H9 (cell line): ENCODE measurements at regions not wholly inside any gene's neighbourhood (a gene's known extent, or its start where the extent isn't known, plus 50 kb on each side); places are given as distances from the start of the nearest gene placed in this dataset.

ENCODE experiments used
- DNase-seq: peaks from one replicate; pipeline ENCODE4 v3.0.0-alpha.2; 2017
- H2AFZ ChIP-seq: one replicate; pipeline ENCODE4 v1.6.1; 2013; ENCODE audit warnings: mild to moderate bottlenecking, low read length, control low read depth, moderate library complexity
- H2AK5ac ChIP-seq: 2 replicates; pipeline ENCODE4 v1.6.1; 2013; ENCODE audit warnings: low read length, control low read depth, mixed read lengths; ENCODE audit not compliant: insufficient read length
- H2BK120ac ChIP-seq: one replicate; pipeline ENCODE4 v1.6.1; 2013; ENCODE audit warnings: low read depth, mild to moderate bottlenecking, low read length, control low read depth, inconsistent platforms; ENCODE audit not compliant: poor library complexity, severe bottlenecking
- H2BK12ac ChIP-seq: 2 replicates; pipeline ENCODE4 v1.6.1; 2013; ENCODE audit warnings: low read length, control low read depth, mixed read lengths, low read depth; ENCODE audit not compliant: insufficient read length
- H2BK15ac ChIP-seq: 2 replicates; pipeline ENCODE4 v1.6.1; 2013; ENCODE audit warnings: low read depth, low read length, control low read depth
- H2BK20ac ChIP-seq: one replicate; pipeline ENCODE4 v1.6.1; 2013; ENCODE audit warnings: low read depth, mild to moderate bottlenecking, low read length, control low read depth, inconsistent platforms; ENCODE audit not compliant: poor library complexity, severe bottlenecking
- H2BK5ac ChIP-seq: 2 replicates; pipeline ENCODE4 v1.6.1; 2013; ENCODE audit warnings: low read length, control low read depth, mixed read lengths; ENCODE audit not compliant: insufficient read length
- H3K14ac ChIP-seq: 2 replicates; pipeline ENCODE4 v1.6.1; 2013; ENCODE audit warnings: low read length, control low read depth; ENCODE audit not compliant: insufficient read depth
- H3K18ac ChIP-seq: 2 replicates; pipeline ENCODE4 v1.6.1; 2013; ENCODE audit warnings: low read depth, mild to moderate bottlenecking, mixed read lengths, low read length, control low read depth; ENCODE audit not compliant: insufficient read length
- H3K23ac ChIP-seq: 2 replicates; pipeline ENCODE4 v1.6.1; 2013; ENCODE audit warnings: low read length, control low read depth, mixed read lengths, low read depth; ENCODE audit not compliant: insufficient read length
- H3K23me2 ChIP-seq: 2 replicates; pipeline ENCODE4 v1.6.1; 2013; ENCODE audit warnings: low read depth, mild to moderate bottlenecking, mixed read lengths, low read length, control low read depth; ENCODE audit not compliant: insufficient read length, poor library complexity, severe bottlenecking
- H3K27ac ChIP-seq: 2 replicates; pipeline ENCODE4 v1.5.1; 2013; ENCODE audit warnings: low read length, control low read depth, mixed read lengths, low read depth; ENCODE audit not compliant: insufficient read length
- H3K27me3 ChIP-seq: 2 replicates; pipeline ENCODE4 v1.6.1; 2013; ENCODE audit warnings: low read length, control low read depth, inconsistent platforms; ENCODE audit not compliant: insufficient read depth
- H3K4ac ChIP-seq: 2 replicates; pipeline ENCODE4 v1.6.1; 2013; ENCODE audit warnings: low read depth, mild to moderate bottlenecking, control low read depth, inconsistent platforms, low read length, moderate library complexity
- H3K4me1 ChIP-seq: 2 replicates; pipeline ENCODE4 v1.6.1; 2013; ENCODE audit warnings: low read length, control low read depth, inconsistent platforms; ENCODE audit not compliant: insufficient read depth
- H3K4me2 ChIP-seq: 2 replicates; pipeline ENCODE4 v1.6.1; 2013; ENCODE audit warnings: low read length, control low read depth, mixed read lengths; ENCODE audit not compliant: insufficient read length, insufficient read depth
- H3K56ac ChIP-seq: 2 replicates; pipeline ENCODE4 v1.6.1; 2013; ENCODE audit warnings: low read depth, mild to moderate bottlenecking, mixed read lengths, low read length, control low read depth; ENCODE audit not compliant: insufficient read length
- H3K79me1 ChIP-seq: 2 replicates; pipeline ENCODE4 v1.6.1; 2013; ENCODE audit warnings: low read depth, mild to moderate bottlenecking, moderate library complexity, low read length, control low read depth, inconsistent platforms; ENCODE audit not compliant: insufficient read depth, poor library complexity, severe bottlenecking
- H3K79me2 ChIP-seq: 2 replicates; pipeline ENCODE4 v1.6.1; 2013; ENCODE audit warnings: low read length, control low read depth, inconsistent platforms; ENCODE audit not compliant: insufficient read depth
- H3K9ac ChIP-seq: 2 replicates; pipeline ENCODE4 v1.6.1; 2013; ENCODE audit warnings: low read length, control low read depth, mixed read lengths; ENCODE audit not compliant: insufficient read length; ENCODE audit errors: extremely low read depth
- H3K9me3 ChIP-seq: one replicate; pipeline ENCODE4 v1.6.1; 2013; ENCODE audit warnings: low read depth, low read length, inconsistent platforms; ENCODE audit not compliant: control insufficient read depth
- H3T11ph ChIP-seq: one replicate; pipeline ENCODE4 v1.6.1; 2013; ENCODE audit warnings: mild to moderate bottlenecking, low read length, control low read depth, inconsistent platforms
- H4K20me1 ChIP-seq: one replicate; pipeline ENCODE4 v1.6.1; 2013; ENCODE audit not compliant: control insufficient read depth, insufficient read length, insufficient read depth
- H4K5ac ChIP-seq: 2 replicates; pipeline ENCODE4 v1.6.1; 2013; ENCODE audit warnings: low read depth, mild to moderate bottlenecking, mixed read lengths, low read length, control low read depth; ENCODE audit not compliant: insufficient read length
- H4K8ac ChIP-seq: replicated peaks from 2 replicates; pipeline ENCODE4 v1.6.1; 2013; ENCODE audit warnings: low read length, control low read depth, mixed read lengths, low read depth; ENCODE audit not compliant: insufficient read length
- H4K91ac ChIP-seq: 2 replicates; pipeline ENCODE4 v1.6.1; 2013; ENCODE audit warnings: low read depth, mild to moderate bottlenecking, moderate library complexity, mixed read lengths, low read length, control low read depth; ENCODE audit not compliant: insufficient read length
- H3K27ac Mint-ChIP-seq, 3 experiments: 2 replicates in 2 of 3; 3 replicates in 1 of 3; pipeline ENCODE4 v1.8.0; 2020 to 2021; ENCODE audit warnings: mixed read lengths in 3 of 3, mild to moderate bottlenecking in 1 of 3, moderate library complexity in 1 of 3
- H3K27me3 Mint-ChIP-seq: 2 replicates; pipeline ENCODE4 v1.8.0; 2021; ENCODE audit warnings: low read depth, mild to moderate bottlenecking, moderate library complexity, mixed read lengths
- H3K36me3 Mint-ChIP-seq, 3 experiments: 2 replicates in 2 of 3; 3 replicates in 1 of 3; pipeline ENCODE4 v1.8.0; 2020 to 2021; ENCODE audit warnings: low read depth in 3 of 3, mixed read lengths in 3 of 3; ENCODE audit not compliant: insufficient read depth in 1 of 3
- H3K4me1 Mint-ChIP-seq, 2 experiments: 2 replicates each; pipeline ENCODE4 v1.8.0; 2020; ENCODE audit warnings: mixed read lengths in 2 of 2
- H3K4me3 Mint-ChIP-seq, 2 experiments: 2 replicates in 1 of 2; 3 replicates in 1 of 2; pipeline ENCODE4 v1.8.0; 2020 to 2021; ENCODE audit warnings: mild to moderate bottlenecking in 2 of 2, mixed read lengths in 2 of 2, moderate library complexity in 1 of 2
- H3K9me3 Mint-ChIP-seq, 2 experiments: 2 replicates in 1 of 2; 3 replicates in 1 of 2; pipeline ENCODE4 v1.8.0; 2020; ENCODE audit warnings: mild to moderate bottlenecking in 2 of 2, mixed read lengths in 2 of 2, moderate library complexity in 1 of 2
- WGBS: extraction: QIAGEN DNeasy Blood & Tissue Kit; methylation state at CpG from one replicate; pipeline ENCODE4 v1.1.7; 2013; ENCODE audit warnings: missing lambda C conversion rate, low lambda C conversion rate, mixed read lengths; ENCODE audit not compliant: insufficient read length; ENCODE audit errors: extremely low coverage; 5-methylcytosine and 5-hydroxymethylcytosine counted together
- TF ChIP-seq, protein P1 (sequence below): fragments of 200-600 bp; sonication (generic); conservative IDR thresholded peaks from 3 replicates; pipeline ENCODE4 v1.8.0; 2021; ENCODE audit warnings: antibody characterized with exemption, mild to moderate bottlenecking

GRCh38 chr9:91502913-91503672, 79.5 kb upstream of the NFIL3 start:
- Histone ChIP-seq H4K91ac (no peak overlapping the region), H3K14ac (no peak overlapping the region), H3K56ac (no peak overlapping the region), H2BK15ac (no peak overlapping the region), H2BK5ac (no peak overlapping the region), H4K8ac (no peak overlapping the region), H3K4me1 (no peaks in the 10 kb centered on the region), H4K20me1 (no peaks in the 10 kb centered on the region), H3K4ac (no peak overlapping the region), H3K18ac (no peak overlapping the region), H3K27ac (no peak overlapping the region), H3K23me2 (no peaks in the 10 kb centered on the region), H2AK5ac (no peak overlapping the region), H3K9ac (no peak overlapping the region), H3T11ph (no peak overlapping the region), H2BK20ac (no peak overlapping the region), H4K5ac (no peak overlapping the region), H2BK120ac (no peak overlapping the region), H2AFZ (no peak overlapping the region), H3K79me1 (no peaks in the 10 kb centered on the region), H3K27me3 (no peaks in the 10 kb centered on the region), H2BK12ac (no peak overlapping the region), H3K23ac (no peak overlapping the region), H3K9me3 (no peaks in the 10 kb centered on the region), H3K79me2 (no peaks in the 10 kb centered on the region), H3K4me2 (no peak overlapping the region)
- Mint-ChIP-seq H3K36me3 (no peaks in the 10 kb centered on the region), H3K4me3 (no peak overlapping the region), H3K27ac (no peak overlapping the region), H3K4me1 (peaks cover 3 to 4% of the 10 kb centered on the region in 2 experiments; a peak in 3 of 4 replicates), H3K27me3 (no peaks in the 10 kb centered on the region), H3K9me3 (no peaks in the 10 kb centered on the region; a peak in 1 of 5 replicates)
- no CpG with 5 or more reads among the region's 12 CpGs for WGBS
- TF ChIP-seq, protein P1, sequence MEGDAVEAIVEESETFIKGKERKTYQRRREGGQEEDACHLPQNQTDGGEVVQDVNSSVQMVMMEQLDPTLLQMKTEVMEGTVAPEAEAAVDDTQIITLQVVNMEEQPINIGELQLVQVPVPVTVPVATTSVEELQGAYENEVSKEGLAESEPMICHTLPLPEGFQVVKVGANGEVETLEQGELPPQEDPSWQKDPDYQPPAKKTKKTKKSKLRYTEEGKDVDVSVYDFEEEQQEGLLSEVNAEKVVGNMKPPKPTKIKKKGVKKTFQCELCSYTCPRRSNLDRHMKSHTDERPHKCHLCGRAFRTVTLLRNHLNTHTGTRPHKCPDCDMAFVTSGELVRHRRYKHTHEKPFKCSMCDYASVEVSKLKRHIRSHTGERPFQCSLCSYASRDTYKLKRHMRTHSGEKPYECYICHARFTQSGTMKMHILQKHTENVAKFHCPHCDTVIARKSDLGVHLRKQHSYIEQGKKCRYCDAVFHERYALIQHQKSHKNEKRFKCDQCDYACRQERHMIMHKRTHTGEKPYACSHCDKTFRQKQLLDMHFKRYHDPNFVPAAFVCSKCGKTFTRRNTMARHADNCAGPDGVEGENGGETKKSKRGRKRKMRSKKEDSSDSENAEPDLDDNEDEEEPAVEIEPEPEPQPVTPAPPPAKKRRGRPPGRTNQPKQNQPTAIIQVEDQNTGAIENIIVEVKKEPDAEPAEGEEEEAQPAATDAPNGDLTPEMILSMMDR = no peak
- no peak for DNase-seq
